ENCODE measurements at regions not wholly inside any gene's neighbourhood (a gene's known extent, or its start where the extent isn't known, plus 50 kb on each side); places are given as distances from the start of the nearest gene placed in this dataset.

DNA sequence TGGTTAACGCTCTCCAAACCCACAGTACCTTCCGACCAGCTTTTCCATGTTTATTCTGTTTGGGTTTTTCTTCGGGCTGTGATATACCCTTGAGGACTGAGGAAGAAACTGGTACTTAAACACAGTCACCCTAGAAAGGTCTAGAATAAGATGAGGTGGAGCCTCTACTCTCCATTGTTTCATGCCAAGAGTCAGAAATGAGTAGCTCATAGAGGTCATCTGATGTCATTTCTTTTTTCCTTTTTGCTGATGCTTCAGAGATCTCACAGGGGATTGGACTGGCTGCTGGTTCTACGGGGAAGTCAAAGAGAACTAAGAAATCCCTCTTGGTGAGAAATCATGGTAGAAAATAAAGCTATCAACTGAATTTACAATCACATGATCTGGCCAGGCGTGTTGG, 538.2 kb upstream of the TMEM132C start:
- no peak overlapping the region for H3K14ac ChIP-seq (ENCODE audit: low read length)
- H3K9me3 ChIP-seq (replicated peaks in 1 of 2; ENCODE audit: control insufficient read depth in 2 of 2, insufficient read depth in 1 of 2, low read depth in 1 of 2, low read length in 2 of 2) = peaks cover 0 to 2% of the 10 kb centered on the region in 2 donors
- no peak overlapping the region for H3K4me3 ChIP-seq (ENCODE audit: low read length in 2 of 2)
- no peaks in the 10 kb centered on the region for H3K36me3 ChIP-seq (replicated peaks in 1 of 2; ENCODE audit: control insufficient read depth in 2 of 2, insufficient read depth in 2 of 2, low read length in 2 of 2)
- no peak overlapping the region for H4K8ac ChIP-seq (ENCODE audit: low read depth, low read length)
- H3K23ac ChIP-seq (ENCODE audit: low read depth, low read length, poor library complexity) = no peak overlapping the region
- H3K9ac ChIP-seq (ENCODE audit: low read depth, low read length, poor library complexity) = no peak overlapping the region
- no peak overlapping the region for H3K4ac ChIP-seq (ENCODE audit: low read length)
- no CpG with 5 or more reads among the region's 5 CpGs for WGBS, 2 donors (ENCODE audit: extremely low coverage in 2 of 2, insufficient read length in 2 of 2, insufficient replicate concordance in 1 of 2)
- H2AK5ac ChIP-seq (ENCODE audit: low read depth, low read length) = no peak overlapping the region
- H2AFZ ChIP-seq (ENCODE audit: low read length) = no peak overlapping the region
- H2BK15ac ChIP-seq (ENCODE audit: low read length) = no peak overlapping the region
- H4K91ac ChIP-seq (ENCODE audit: low read depth, low read length, poor library complexity) = no peak overlapping the region
- no peak overlapping the region for H3K18ac ChIP-seq (ENCODE audit: low read length)
- no peak overlapping the region for H2BK12ac ChIP-seq (ENCODE audit: low read length)
- no peaks in the 10 kb centered on the region for H3K79me1 ChIP-seq (ENCODE audit: low read depth, low read length)
- no peaks in the 10 kb centered on the region for H3K4me1 ChIP-seq (ENCODE audit: control insufficient read depth in 2 of 2, insufficient read depth in 1 of 2, low read depth in 1 of 2, low read length in 2 of 2)
- no peak overlapping the region for H3K4me2 ChIP-seq (ENCODE audit: insufficient read depth, low read length, poor library complexity, severe bottlenecking)
- no peak overlapping the region for H2BK5ac ChIP-seq (ENCODE audit: low read length)
- no peaks in the 10 kb centered on the region for H3K27me3 ChIP-seq (ENCODE audit: control insufficient read depth in 3 of 3, insufficient read depth in 3 of 3, low read depth in 1 of 3, low read length in 3 of 3)
- H3K27ac ChIP-seq (replicated peaks; ENCODE audit: low read length) = no peak overlapping the region
- no peak for DNase-seq (ENCODE audit: low spot score)
- no peak overlapping the region for H2BK120ac ChIP-seq (ENCODE audit: low read depth, low read length)

DNA sequence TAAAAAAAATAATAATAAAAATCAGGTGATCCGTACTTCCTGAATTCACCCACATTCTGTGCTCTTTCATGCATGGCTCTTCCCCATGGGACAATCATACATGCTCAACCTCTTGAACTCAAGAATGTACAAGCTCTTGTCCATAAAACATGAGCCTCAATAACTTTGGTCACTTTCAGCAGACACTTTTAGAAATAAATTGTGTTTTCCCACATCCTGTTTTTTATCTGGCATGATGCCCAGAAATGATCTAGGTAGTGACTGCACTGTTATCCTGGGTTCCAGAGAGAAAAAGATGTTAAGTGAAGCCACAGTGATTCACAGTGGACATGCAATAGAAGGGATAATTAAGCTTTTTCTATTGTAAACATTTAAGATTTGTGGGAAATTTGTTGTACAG, 537.6 kb upstream of the TMEM132C start:
- Histone ChIP-seq H3K14ac (ENCODE audit: low read length) (no peak overlapping the region), H2BK120ac (ENCODE audit: low read depth, low read length) (no peak overlapping the region), H3K4me3 (ENCODE audit: low read length in 2 of 2) (no peak overlapping the region), H4K8ac (ENCODE audit: low read depth, low read length) (no peak overlapping the region), H3K79me1 (ENCODE audit: low read depth, low read length) (no peaks in the 10 kb centered on the region), H3K36me3 (replicated peaks in 1 of 2; ENCODE audit: control insufficient read depth in 2 of 2, insufficient read depth in 2 of 2, low read length in 2 of 2) (no peaks in the 10 kb centered on the region), H2AFZ (ENCODE audit: low read length) (no peak overlapping the region), H4K91ac (ENCODE audit: low read depth, low read length, poor library complexity) (no peak overlapping the region), H3K27ac (replicated peaks; ENCODE audit: low read length) (no peak overlapping the region), H2BK5ac (ENCODE audit: low read length) (no peak overlapping the region), H3K9me3 (replicated peaks in 1 of 2; ENCODE audit: control insufficient read depth in 2 of 2, insufficient read depth in 1 of 2, low read depth in 1 of 2, low read length in 2 of 2) (peaks cover 0 to 2% of the 10 kb centered on the region in 2 donors), H3K27me3 (ENCODE audit: control insufficient read depth in 3 of 3, insufficient read depth in 3 of 3, low read depth in 1 of 3, low read length in 3 of 3) (no peaks in the 10 kb centered on the region), H3K18ac (ENCODE audit: low read length) (no peak overlapping the region), H3K4ac (ENCODE audit: low read length) (no peak overlapping the region), H3K4me2 (ENCODE audit: insufficient read depth, low read length, poor library complexity, severe bottlenecking) (no peak overlapping the region), H3K9ac (ENCODE audit: low read depth, low read length, poor library complexity) (no peak overlapping the region), H3K4me1 (ENCODE audit: control insufficient read depth in 2 of 2, insufficient read depth in 1 of 2, low read depth in 1 of 2, low read length in 2 of 2) (no peaks in the 10 kb centered on the region), H2BK12ac (ENCODE audit: low read length) (no peak overlapping the region), H3K23ac (ENCODE audit: low read depth, low read length, poor library complexity) (no peak overlapping the region), H2BK15ac (ENCODE audit: low read length) (no peak overlapping the region), H2AK5ac (ENCODE audit: low read depth, low read length) (no peak overlapping the region)
- no CpG with 5 or more reads among the region's 1 CpG for WGBS, 2 donors (ENCODE audit: extremely low coverage in 2 of 2, insufficient read length in 2 of 2, insufficient replicate concordance in 1 of 2)
- no peak for DNase-seq (ENCODE audit: low spot score)

DNA sequence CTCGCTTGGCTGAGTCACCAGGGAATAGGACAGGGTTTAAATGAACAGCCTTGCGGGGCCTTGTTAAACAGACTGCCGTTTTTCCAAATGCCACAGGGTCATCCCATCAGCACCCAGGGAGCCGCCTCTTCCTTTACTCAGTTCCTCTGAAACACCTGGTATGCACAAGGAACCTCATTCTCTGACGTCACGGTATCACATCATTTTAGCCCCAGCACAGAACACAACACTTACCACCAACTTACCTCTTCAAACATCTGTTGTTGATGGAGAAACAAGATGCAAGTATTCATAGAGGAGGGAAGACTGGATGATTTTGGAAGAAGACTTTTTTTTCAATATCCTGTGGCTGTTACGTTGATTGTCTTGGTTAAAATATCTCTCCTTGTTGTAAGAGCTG, 535.3 kb upstream of the TMEM132C start:
- Histone ChIP-seq H3K9ac (ENCODE audit: low read depth, low read length, poor library complexity) (no peak overlapping the region), H3K9me3 (replicated peaks in 1 of 2; ENCODE audit: control insufficient read depth in 2 of 2, insufficient read depth in 1 of 2, low read depth in 1 of 2, low read length in 2 of 2) (peaks cover 0 to 2% of the 10 kb centered on the region in 2 donors), H3K36me3 (replicated peaks in 1 of 2; ENCODE audit: control insufficient read depth in 2 of 2, insufficient read depth in 2 of 2, low read length in 2 of 2) (no peaks in the 10 kb centered on the region), H3K4ac (ENCODE audit: low read length) (no peak overlapping the region), H3K14ac (ENCODE audit: low read length) (no peak overlapping the region), H2BK12ac (ENCODE audit: low read length) (no peak overlapping the region), H3K18ac (ENCODE audit: low read length) (no peak overlapping the region), H3K79me1 (ENCODE audit: low read depth, low read length) (no peaks in the 10 kb centered on the region), H3K27ac (replicated peaks; ENCODE audit: low read length) (no peak overlapping the region), H3K4me3 (ENCODE audit: low read length in 2 of 2) (no peak overlapping the region), H2BK15ac (ENCODE audit: low read length) (no peak overlapping the region), H2AK5ac (ENCODE audit: low read depth, low read length) (no peak overlapping the region), H3K23ac (ENCODE audit: low read depth, low read length, poor library complexity) (no peak overlapping the region), H4K91ac (ENCODE audit: low read depth, low read length, poor library complexity) (no peak overlapping the region), H4K8ac (ENCODE audit: low read depth, low read length) (no peak overlapping the region), H3K4me2 (ENCODE audit: insufficient read depth, low read length, poor library complexity, severe bottlenecking) (no peak overlapping the region), H2BK5ac (ENCODE audit: low read length) (no peak overlapping the region), H2BK120ac (ENCODE audit: low read depth, low read length) (no peak overlapping the region), H3K4me1 (ENCODE audit: control insufficient read depth in 2 of 2, insufficient read depth in 1 of 2, low read depth in 1 of 2, low read length in 2 of 2) (no peaks in the 10 kb centered on the region), H3K27me3 (ENCODE audit: control insufficient read depth in 3 of 3, insufficient read depth in 3 of 3, low read depth in 1 of 3, low read length in 3 of 3) (no peaks in the 10 kb centered on the region), H2AFZ (ENCODE audit: low read length) (no peak overlapping the region)
- WGBS, 2 donors (ENCODE audit: extremely low coverage in 2 of 2, insufficient read length in 2 of 2, insufficient replicate concordance in 1 of 2) = no CpG with 5 or more reads among the region's 7 CpGs
- DNase-seq (ENCODE audit: low spot score) = no peak

DNA sequence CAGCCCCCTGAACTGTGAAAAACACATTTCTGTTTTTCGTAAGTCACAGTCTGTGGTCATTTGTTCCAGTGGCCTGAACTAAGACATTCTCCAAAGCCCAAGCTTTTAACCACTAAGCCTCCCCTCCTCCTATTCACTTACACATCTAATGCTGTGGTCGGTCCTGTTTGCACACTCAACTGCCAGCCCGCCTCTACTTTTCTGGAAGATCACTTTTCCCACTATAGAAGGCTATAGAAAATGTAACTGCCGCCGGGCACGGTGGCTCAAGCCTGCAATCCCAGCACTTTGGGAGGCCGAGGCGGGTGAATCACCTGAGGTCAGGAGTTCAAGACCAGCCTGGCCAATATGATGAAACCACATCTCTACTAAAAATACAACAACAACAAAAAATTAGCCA, 524.7 kb upstream of the TMEM132C start:
- H3K9me3 ChIP-seq (replicated peaks in 1 of 2; ENCODE audit: control insufficient read depth in 2 of 2, insufficient read depth in 1 of 2, low read depth in 1 of 2, low read length in 2 of 2) = no peaks in the 10 kb centered on the region
- no peak overlapping the region for H2BK12ac ChIP-seq (ENCODE audit: low read length)
- H3K27me3 ChIP-seq (ENCODE audit: control insufficient read depth in 3 of 3, insufficient read depth in 3 of 3, low read depth in 1 of 3, low read length in 3 of 3) = no peaks in the 10 kb centered on the region
- H2BK5ac ChIP-seq (ENCODE audit: low read length) = no peak overlapping the region
- no peaks in the 10 kb centered on the region for H3K79me1 ChIP-seq (ENCODE audit: low read depth, low read length)
- H3K18ac ChIP-seq (ENCODE audit: low read length) = no peak overlapping the region
- H2AFZ ChIP-seq (ENCODE audit: low read length) = no peak overlapping the region
- no peak overlapping the region for H3K4ac ChIP-seq (ENCODE audit: low read length)
- no peak for DNase-seq (ENCODE audit: low spot score)
- no peak overlapping the region for H3K4me3 ChIP-seq (ENCODE audit: low read length in 2 of 2)
- H3K36me3 ChIP-seq (replicated peaks in 1 of 2; ENCODE audit: control insufficient read depth in 2 of 2, insufficient read depth in 2 of 2, low read length in 2 of 2) = no peaks in the 10 kb centered on the region
- no peak overlapping the region for H3K23ac ChIP-seq (ENCODE audit: low read depth, low read length, poor library complexity)
- no peak overlapping the region for H3K27ac ChIP-seq (replicated peaks; ENCODE audit: low read length)
- no peak overlapping the region for H4K8ac ChIP-seq (ENCODE audit: low read depth, low read length)
- peaks cover 0 to 1% of the 10 kb centered on the region in 2 donors for H3K4me1 ChIP-seq (ENCODE audit: control insufficient read depth in 2 of 2, insufficient read depth in 1 of 2, low read depth in 1 of 2, low read length in 2 of 2)
- H3K4me2 ChIP-seq (ENCODE audit: insufficient read depth, low read length, poor library complexity, severe bottlenecking) = no peak overlapping the region
- H3K9ac ChIP-seq (ENCODE audit: low read depth, low read length, poor library complexity) = no peak overlapping the region
- no CpG with 5 or more reads among the region's 8 CpGs for WGBS, 2 donors (ENCODE audit: extremely low coverage in 2 of 2, insufficient read length in 2 of 2, insufficient replicate concordance in 1 of 2)
- H2BK15ac ChIP-seq (ENCODE audit: low read length) = no peak overlapping the region
- H2BK120ac ChIP-seq (ENCODE audit: low read depth, low read length) = no peak overlapping the region
- H3K14ac ChIP-seq (ENCODE audit: low read length) = no peak overlapping the region
- no peak overlapping the region for H4K91ac ChIP-seq (ENCODE audit: low read depth, low read length, poor library complexity)
- H2AK5ac ChIP-seq (ENCODE audit: low read depth, low read length) = no peak overlapping the region
